Fibroblast of lung (primary cell): ENCODE measurements at regions not wholly inside any gene's neighbourhood (a gene's known extent, or its start where the extent isn't known, plus 50 kb on each side); places are given as distances from the start of the nearest gene placed in this dataset.

Source experiments
- EZH2 ChIP-seq: IDR thresholded peaks from 2 replicates; pipeline ENCODE4 v1.5.1; 2012; ENCODE audit warnings: low read length, control low read depth, mild to moderate bottlenecking; ENCODE audit errors: missing control alignments
- TF ChIP-seq, protein P1 (sequence below), 2 donors: IDR thresholded peaks in 1 of 2; conservative IDR thresholded peaks in 1 of 2; 1 replicate in 1 of 2; 2 replicates in 1 of 2; pipeline ENCODE4 v1.5.1; 2011 to 2012; ENCODE audit warnings: low read length in 2 of 2, control low read depth in 1 of 2, inconsistent platforms in 1 of 2, low read depth in 1 of 2, mild to moderate bottlenecking in 1 of 2

DNA sequence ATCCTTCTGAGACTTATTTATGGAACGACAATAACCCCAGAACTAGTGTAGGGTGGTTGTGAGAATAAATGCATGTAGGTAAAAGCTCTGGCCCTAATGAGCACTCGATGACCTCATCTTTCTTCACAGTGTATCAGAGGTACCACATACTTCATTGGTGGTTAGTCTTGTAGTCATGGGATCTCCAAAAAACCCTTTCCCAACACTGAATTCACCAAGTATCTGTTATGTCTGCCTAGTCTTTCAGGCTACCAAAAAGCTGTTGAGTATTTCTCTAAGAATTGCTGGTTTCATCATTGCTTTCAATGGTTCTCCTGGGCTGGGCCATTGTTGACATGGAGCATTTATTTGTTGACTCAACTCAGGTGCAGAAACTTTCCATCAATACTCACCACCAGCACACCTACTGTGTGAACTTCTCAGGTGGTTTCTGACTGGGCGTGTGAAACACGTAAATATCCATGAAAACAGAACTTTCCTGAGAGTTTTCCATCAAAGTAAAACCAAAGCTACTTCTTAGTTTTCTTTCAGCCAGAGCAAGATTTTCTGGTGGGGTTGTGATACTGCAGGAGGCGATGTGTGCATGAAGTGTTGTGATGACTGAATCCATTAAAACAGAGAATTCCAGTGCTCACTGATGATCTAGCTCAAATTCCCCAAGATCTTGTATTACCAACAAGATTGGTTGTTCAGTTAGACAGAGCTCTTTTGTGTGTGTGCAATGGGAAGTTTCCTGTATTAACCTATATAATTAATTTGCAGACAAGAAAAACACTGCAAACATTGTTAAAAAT lies 51.4 kb upstream of the SLC35B4 start:
- TF ChIP-seq, protein P1, sequence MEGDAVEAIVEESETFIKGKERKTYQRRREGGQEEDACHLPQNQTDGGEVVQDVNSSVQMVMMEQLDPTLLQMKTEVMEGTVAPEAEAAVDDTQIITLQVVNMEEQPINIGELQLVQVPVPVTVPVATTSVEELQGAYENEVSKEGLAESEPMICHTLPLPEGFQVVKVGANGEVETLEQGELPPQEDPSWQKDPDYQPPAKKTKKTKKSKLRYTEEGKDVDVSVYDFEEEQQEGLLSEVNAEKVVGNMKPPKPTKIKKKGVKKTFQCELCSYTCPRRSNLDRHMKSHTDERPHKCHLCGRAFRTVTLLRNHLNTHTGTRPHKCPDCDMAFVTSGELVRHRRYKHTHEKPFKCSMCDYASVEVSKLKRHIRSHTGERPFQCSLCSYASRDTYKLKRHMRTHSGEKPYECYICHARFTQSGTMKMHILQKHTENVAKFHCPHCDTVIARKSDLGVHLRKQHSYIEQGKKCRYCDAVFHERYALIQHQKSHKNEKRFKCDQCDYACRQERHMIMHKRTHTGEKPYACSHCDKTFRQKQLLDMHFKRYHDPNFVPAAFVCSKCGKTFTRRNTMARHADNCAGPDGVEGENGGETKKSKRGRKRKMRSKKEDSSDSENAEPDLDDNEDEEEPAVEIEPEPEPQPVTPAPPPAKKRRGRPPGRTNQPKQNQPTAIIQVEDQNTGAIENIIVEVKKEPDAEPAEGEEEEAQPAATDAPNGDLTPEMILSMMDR (conservative IDR thresholded peaks at IDR 0.05 in 1 of 2, IDR thresholded peaks at IDR 0.05 in 1 of 2; ENCODE audit: low read depth in 1 of 2, low read length in 2 of 2) = no peak
- no peak for TF ChIP-seq EZH2
